AG09309 (cell line): ENCODE measurements at regions not wholly inside any gene's neighbourhood (a gene's known extent, or its start where the extent isn't known, plus 50 kb on each side); places are given as distances from the start of the nearest gene placed in this dataset.

Experiments used
- DNase-seq: peaks from one replicate; pipeline ENCODE4 v3.0.0-alpha.2; 2010; ENCODE audit warnings: low read depth
- H3K4me3 ChIP-seq: 2 replicates; pipeline ENCODE4 v1.5.1; 2011; ENCODE audit warnings: mild to moderate bottlenecking, low read depth, low read length, moderate library complexity; ENCODE audit not compliant: control insufficient read depth
- CTCF ChIP-seq: IDR thresholded peaks from 2 replicates; pipeline ENCODE4 v1.5.1; 2011; ENCODE audit warnings: mild to moderate bottlenecking, low read depth, low read length, inconsistent platforms; ENCODE audit not compliant: insufficient read depth, control insufficient read depth; ENCODE audit errors: missing control alignments

- TF ChIP-seq CTCF: no peak
- DNase-seq: no peak
- H3K4me3 ChIP-seq: no peak overlapping the region
Measured at GRCh38 chr5:167644619-167645018, 646.8 kb upstream of the WWC1 start.

- H3K4me3 ChIP-seq: no peak overlapping the region
- no peak for TF ChIP-seq CTCF
- no peak for DNase-seq
Measured at GRCh38 chr5:167649471-167649870, 642.0 kb upstream of the WWC1 start.

GRCh38 chr5:167652690-167653089, 638.8 kb upstream of the WWC1 start:
- DNase-seq: no peak
- no peak overlapping the region for H3K4me3 ChIP-seq
- TF ChIP-seq CTCF: no peak

- H3K4me3 ChIP-seq: no peak overlapping the region
- DNase-seq: no peak
- TF ChIP-seq CTCF: no peak
Measured at GRCh38 chr5:167653645-167654106, 637.8 kb upstream of the WWC1 start.

GRCh38 chr5:167657016-167657415, 634.4 kb upstream of the WWC1 start:
- no peak overlapping the region for H3K4me3 ChIP-seq
- no peak for TF ChIP-seq CTCF
- DNase-seq: no peak

- H3K4me3 ChIP-seq: no peak overlapping the region
- TF ChIP-seq CTCF: no peak
- no peak for DNase-seq
Measured at GRCh38 chr5:167658889-167659288, 632.6 kb upstream of the WWC1 start.

GRCh38 chr5:167661605-167662004, 629.8 kb upstream of the WWC1 start:
- DNase-seq: no peak
- H3K4me3 ChIP-seq: no peak overlapping the region
- TF ChIP-seq CTCF: no peak
